B cell (primary cell): ENCODE measurements at regions not wholly inside any gene's neighbourhood (a gene's known extent, or its start where the extent isn't known, plus 50 kb on each side); places are given as distances from the start of the nearest gene placed in this dataset.

Experiments
- EZH2 ChIP-seq: IDR thresholded peaks from 2 replicates; pipeline ENCODE4 v1.6.1; 2012; ENCODE audit warnings: borderline replicate concordance, low read depth, mild to moderate bottlenecking, moderate library complexity, low read length; ENCODE audit not compliant: insufficient read depth, poor library complexity, severe bottlenecking
- TF ChIP-seq, protein P1 (sequence below): fragments of 200-600 bp; IDR thresholded peaks from one replicate; pipeline ENCODE4 v1.8.0; 2022; ENCODE audit warnings: antibody characterized with exemption, mild to moderate bottlenecking

DNA sequence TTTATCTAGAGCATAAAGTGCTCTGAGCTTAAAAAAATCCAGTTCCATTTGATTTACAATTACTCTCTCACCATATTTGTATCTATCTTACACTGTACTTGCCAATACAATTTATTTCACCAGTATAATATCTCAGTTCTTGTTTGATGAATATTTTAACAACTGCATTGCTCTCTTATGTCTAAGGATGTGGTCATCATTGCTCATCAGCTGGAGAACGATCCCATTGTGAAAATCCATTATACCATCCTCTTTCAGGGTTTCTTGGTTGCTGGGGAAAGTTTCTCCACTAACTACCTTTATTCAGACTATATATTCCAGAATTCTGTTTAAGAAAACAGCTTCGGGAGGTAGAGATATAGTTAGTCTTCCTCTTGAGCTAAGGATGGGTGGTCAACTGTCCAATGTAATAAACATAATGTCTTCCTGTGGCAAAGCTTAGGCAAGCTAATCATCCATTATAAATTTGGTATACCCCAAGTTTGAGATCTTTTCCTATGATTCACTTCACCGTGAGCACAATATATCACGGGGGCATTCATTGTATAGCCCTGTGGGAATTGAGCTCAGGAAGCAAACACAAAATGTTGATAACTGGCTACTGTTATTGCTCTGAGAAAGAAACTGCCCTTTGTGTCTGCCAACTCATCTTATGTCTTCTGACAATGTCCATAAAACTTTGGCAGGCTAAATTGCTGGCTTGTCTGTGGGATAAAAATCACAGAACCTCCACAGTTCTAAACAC lies 2361.9 kb downstream of the ARAP2 start:
- TF ChIP-seq, protein P1, sequence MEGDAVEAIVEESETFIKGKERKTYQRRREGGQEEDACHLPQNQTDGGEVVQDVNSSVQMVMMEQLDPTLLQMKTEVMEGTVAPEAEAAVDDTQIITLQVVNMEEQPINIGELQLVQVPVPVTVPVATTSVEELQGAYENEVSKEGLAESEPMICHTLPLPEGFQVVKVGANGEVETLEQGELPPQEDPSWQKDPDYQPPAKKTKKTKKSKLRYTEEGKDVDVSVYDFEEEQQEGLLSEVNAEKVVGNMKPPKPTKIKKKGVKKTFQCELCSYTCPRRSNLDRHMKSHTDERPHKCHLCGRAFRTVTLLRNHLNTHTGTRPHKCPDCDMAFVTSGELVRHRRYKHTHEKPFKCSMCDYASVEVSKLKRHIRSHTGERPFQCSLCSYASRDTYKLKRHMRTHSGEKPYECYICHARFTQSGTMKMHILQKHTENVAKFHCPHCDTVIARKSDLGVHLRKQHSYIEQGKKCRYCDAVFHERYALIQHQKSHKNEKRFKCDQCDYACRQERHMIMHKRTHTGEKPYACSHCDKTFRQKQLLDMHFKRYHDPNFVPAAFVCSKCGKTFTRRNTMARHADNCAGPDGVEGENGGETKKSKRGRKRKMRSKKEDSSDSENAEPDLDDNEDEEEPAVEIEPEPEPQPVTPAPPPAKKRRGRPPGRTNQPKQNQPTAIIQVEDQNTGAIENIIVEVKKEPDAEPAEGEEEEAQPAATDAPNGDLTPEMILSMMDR: no peak
- TF ChIP-seq EZH2: no peak
